Stimulated activated naive CD8-positive, alpha-beta T cell treated with anti-CD3 and anti-CD28 coated beads, Interleukin-15, amount 100 ng/mL, for 72 hours (primary cell): ENCODE measurements at regions not wholly inside any gene's neighbourhood (a gene's known extent, or its start where the extent isn't known, plus 50 kb on each side); places are given as distances from the start of the nearest gene placed in this dataset.

Experiments used
- ATAC-seq: fragments of 150-1000 bp; cut with Tn5 transposase; 2 replicates; pipeline ENCODE4 v1.10.0; 2021; ENCODE audit warnings: mild to moderate bottlenecking, moderate library complexity
- DNase-seq, 2 donors: peaks; one replicate each; pipeline ENCODE4 v3.0.0; 2021 to 2022
- H3K27ac Mint-ChIP-seq, 2 donors: one replicate each; pipeline ENCODE4 v1.8.0; 2022; ENCODE audit warnings: mild to moderate bottlenecking in 2 of 2, mixed read lengths in 2 of 2, moderate library complexity in 2 of 2
- H3K27me3 Mint-ChIP-seq: one replicate; pipeline ENCODE4 v1.8.0; 2022; ENCODE audit warnings: mixed read lengths
- H3K4me1 Mint-ChIP-seq: one replicate; pipeline ENCODE4 v1.8.0; 2022; ENCODE audit warnings: mild to moderate bottlenecking, mixed read lengths
- H3K4me3 Mint-ChIP-seq, 2 donors: one replicate each; pipeline ENCODE4 v1.8.0; 2022; ENCODE audit warnings: mild to moderate bottlenecking in 2 of 2, mixed read lengths in 2 of 2, moderate library complexity in 1 of 2
- H3K9me3 Mint-ChIP-seq, 2 donors: one replicate each; pipeline ENCODE4 v1.8.0; 2022; ENCODE audit warnings: mixed read lengths in 2 of 2

GRCh38 chr2:5751873-5752482, 59.8 kb downstream of the SOX11 start:
- H3K4me1 Mint-ChIP-seq = no peaks in the 10 kb centered on the region
- peaks cover 5 to 16% of the 10 kb centered on the region in 2 donors for H3K9me3 Mint-ChIP-seq
- no peak for DNase-seq
- no peak for ATAC-seq
- H3K27me3 Mint-ChIP-seq = peaks cover 8% of the 10 kb centered on the region
- no peak overlapping the region for H3K27ac Mint-ChIP-seq
- H3K4me3 Mint-ChIP-seq = no peak overlapping the region

- Mint-ChIP-seq H3K4me1 (no peaks in the 10 kb centered on the region), H3K4me3 (no peak overlapping the region), H3K27me3 (peaks cover 8% of the 10 kb centered on the region), H3K9me3 (no peaks in the 10 kb centered on the region), H3K27ac (no peak overlapping the region)
- no peak for ATAC-seq
- no peak for DNase-seq
These were observed 64.1 kb downstream of the SOX11 start for GRCh38 chr2:5756272-5756671.

- H3K9me3 Mint-ChIP-seq = no peaks in the 10 kb centered on the region
- no peak overlapping the region for H3K4me3 Mint-ChIP-seq
- no peaks in the 10 kb centered on the region for H3K4me1 Mint-ChIP-seq
- DNase-seq (no peak), ATAC-seq (no peak)
- H3K27ac Mint-ChIP-seq = peak overlapping the region in 1 of 2 donors; percentile 85
- peaks cover 8% of the 10 kb centered on the region for H3K27me3 Mint-ChIP-seq
These were observed 66.2 kb downstream of the SOX11 start for GRCh38 chr2:5758346-5758745.

DNA sequence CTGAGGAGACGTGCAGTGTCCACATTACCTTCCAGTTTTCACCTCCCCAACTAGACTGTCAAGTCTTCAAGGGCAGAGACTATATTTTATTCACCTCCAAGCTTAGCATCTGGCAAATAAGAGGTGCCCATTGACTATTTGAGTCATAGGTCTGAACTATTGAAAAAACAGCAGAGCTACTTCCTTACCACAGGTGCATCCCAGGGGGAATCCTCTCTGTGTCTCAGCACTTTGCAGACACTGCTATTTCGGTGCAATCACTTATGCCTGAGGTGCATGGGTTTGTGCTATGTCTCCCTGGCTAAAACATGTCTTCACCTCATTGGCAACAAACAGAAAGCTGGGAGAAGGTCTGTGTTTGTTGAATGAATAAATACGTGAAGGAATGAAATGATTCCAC, 67.8 kb downstream of the SOX11 start:
- DNase-seq (no peak), ATAC-seq (no peak)
- Mint-ChIP-seq H3K27me3 (peaks cover 8% of the 10 kb centered on the region), H3K4me1 (no peaks in the 10 kb centered on the region), H3K27ac (no peak overlapping the region), H3K4me3 (no peak overlapping the region), H3K9me3 (peaks cover 0 to 2% of the 10 kb centered on the region in 2 donors)

- Mint-ChIP-seq H3K4me3 (no peak overlapping the region), H3K4me1 (no peaks in the 10 kb centered on the region), H3K27ac (no peak overlapping the region), H3K9me3 (peaks cover 0 to 5% of the 10 kb centered on the region in 2 donors), H3K27me3 (peaks cover 4% of the 10 kb centered on the region)
- ATAC-seq = no peak
- no peak for DNase-seq
These were observed 71.3 kb downstream of the SOX11 start for GRCh38 chr2:5763531-5763930.

- no peak for DNase-seq
- H3K27ac Mint-ChIP-seq = no peak overlapping the region
- H3K27me3 Mint-ChIP-seq = peaks cover 8% of the 10 kb centered on the region
- ATAC-seq = no peak
- no peak overlapping the region for H3K4me3 Mint-ChIP-seq
- H3K9me3 Mint-ChIP-seq = peaks cover 0 to 5% of the 10 kb centered on the region in 2 donors
- no peaks in the 10 kb centered on the region for H3K4me1 Mint-ChIP-seq
These were observed 71.9 kb downstream of the SOX11 start for GRCh38 chr2:5764041-5764440.

- Mint-ChIP-seq H3K27me3 (peaks cover 8% of the 10 kb centered on the region), H3K4me3 (no peak overlapping the region), H3K9me3 (peaks cover 0 to 5% of the 10 kb centered on the region in 2 donors), H3K4me1 (no peaks in the 10 kb centered on the region), H3K27ac (no peak overlapping the region)
- DNase-seq (no peak), ATAC-seq (no peak)
These were observed 73.9 kb downstream of the SOX11 start for GRCh38 chr2:5766056-5766455.

GRCh38 chr2:5766561-5766960, 74.4 kb downstream of the SOX11 start:
- Mint-ChIP-seq H3K27ac (no peak overlapping the region), H3K4me1 (no peaks in the 10 kb centered on the region), H3K9me3 (peaks cover 0 to 5% of the 10 kb centered on the region in 2 donors), H3K4me3 (no peak overlapping the region), H3K27me3 (peaks cover 8% of the 10 kb centered on the region)
- no peak for DNase-seq
- no peak for ATAC-seq

- Mint-ChIP-seq H3K27me3 (no peaks in the 10 kb centered on the region), H3K4me1 (no peaks in the 10 kb centered on the region), H3K9me3 (no peaks in the 10 kb centered on the region), H3K4me3 (no peak overlapping the region), H3K27ac (no peak overlapping the region)
- DNase-seq = no peak
- no peak for ATAC-seq
These were observed 84.9 kb downstream of the SOX11 start for GRCh38 chr2:5777131-5777535.

- ATAC-seq (no peak), DNase-seq (no peak)
- Mint-ChIP-seq H3K4me3 (no peak overlapping the region), H3K9me3 (peaks cover 6 to 8% of the 10 kb centered on the region in 2 donors), H3K27me3 (no peaks in the 10 kb centered on the region), H3K4me1 (no peaks in the 10 kb centered on the region), H3K27ac (no peak overlapping the region)
These were observed 89.5 kb downstream of the SOX11 start for GRCh38 chr2:5781679-5782078.

DNA sequence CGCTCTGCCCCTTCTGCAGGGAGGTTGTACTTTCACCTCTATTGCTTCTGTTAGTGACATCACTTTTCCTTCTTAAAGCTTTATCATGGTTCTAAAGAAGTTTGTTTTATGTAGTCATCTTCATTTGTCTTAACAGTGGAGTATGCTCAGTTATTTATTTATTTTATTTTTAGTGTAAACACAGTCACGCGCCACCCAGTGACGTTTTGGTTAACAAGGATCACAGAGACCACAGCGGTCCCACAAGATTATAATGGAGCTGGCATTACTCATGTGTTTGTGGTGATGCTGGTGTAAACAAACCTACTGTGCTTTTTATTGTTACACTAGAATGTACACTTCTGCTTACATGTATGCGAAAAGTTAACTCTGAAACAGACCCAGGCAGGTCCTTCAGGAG, 89.9 kb downstream of the SOX11 start:
- Mint-ChIP-seq H3K9me3 (peaks cover 8 to 9% of the 10 kb centered on the region in 2 donors), H3K27ac (no peak overlapping the region), H3K4me3 (no peak overlapping the region), H3K27me3 (no peaks in the 10 kb centered on the region), H3K4me1 (no peaks in the 10 kb centered on the region)
- no peak for DNase-seq
- ATAC-seq = no peak

DNA sequence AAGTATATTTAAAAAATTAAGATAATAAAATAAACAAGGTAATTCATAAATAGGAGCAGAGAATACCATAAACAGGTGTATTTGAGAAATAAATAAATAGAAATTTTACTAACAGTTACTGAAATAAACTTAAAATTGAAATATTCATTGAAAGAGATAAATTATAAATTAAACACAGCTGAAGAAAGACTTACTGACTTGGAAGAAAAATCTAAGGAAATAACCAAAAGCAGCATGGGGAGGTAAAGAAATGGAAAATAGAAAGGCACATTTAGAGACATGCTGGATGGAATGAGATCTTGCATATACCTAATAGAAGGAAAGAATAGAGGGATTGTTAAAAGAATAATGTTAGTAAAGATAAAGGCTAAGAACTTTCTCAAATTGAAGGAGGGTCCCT, 96.3 kb downstream of the SOX11 start:
- ATAC-seq = no peak
- no peaks in the 10 kb centered on the region for H3K27me3 Mint-ChIP-seq
- no peak overlapping the region for H3K4me3 Mint-ChIP-seq
- no peak for DNase-seq
- peaks cover 21 to 26% of the 10 kb centered on the region in 2 donors for H3K9me3 Mint-ChIP-seq
- H3K27ac Mint-ChIP-seq = no peak overlapping the region
- no peaks in the 10 kb centered on the region for H3K4me1 Mint-ChIP-seq

DNA sequence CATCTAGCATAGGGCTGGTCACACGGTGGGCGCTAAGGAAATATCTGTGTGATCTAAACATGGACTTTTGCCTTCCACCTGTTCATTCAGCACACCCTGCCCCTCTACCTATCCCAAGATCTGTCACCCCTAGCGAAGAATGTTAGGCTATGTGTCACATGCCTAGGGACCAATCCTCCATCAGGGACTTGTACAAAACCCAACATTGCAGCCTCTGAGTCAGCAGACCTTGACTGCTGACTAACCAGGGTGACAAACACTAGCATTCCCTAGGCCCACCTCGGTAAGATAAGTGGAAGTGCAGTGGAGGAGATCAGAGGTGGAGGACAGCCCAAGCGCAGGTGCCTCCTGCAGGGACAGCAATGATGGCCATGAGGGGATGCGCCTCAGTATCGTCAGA, 99.2 kb downstream of the SOX11 start:
- DNase-seq (no peak), ATAC-seq (no peak)
- no peaks in the 10 kb centered on the region for H3K27me3 Mint-ChIP-seq
- H3K4me3 Mint-ChIP-seq = no peak overlapping the region
- no peaks in the 10 kb centered on the region for H3K4me1 Mint-ChIP-seq
- H3K9me3 Mint-ChIP-seq = peaks cover 18 to 21% of the 10 kb centered on the region in 2 donors
- H3K27ac Mint-ChIP-seq = peak overlapping the region in 1 of 2 donors; percentile 35

DNA sequence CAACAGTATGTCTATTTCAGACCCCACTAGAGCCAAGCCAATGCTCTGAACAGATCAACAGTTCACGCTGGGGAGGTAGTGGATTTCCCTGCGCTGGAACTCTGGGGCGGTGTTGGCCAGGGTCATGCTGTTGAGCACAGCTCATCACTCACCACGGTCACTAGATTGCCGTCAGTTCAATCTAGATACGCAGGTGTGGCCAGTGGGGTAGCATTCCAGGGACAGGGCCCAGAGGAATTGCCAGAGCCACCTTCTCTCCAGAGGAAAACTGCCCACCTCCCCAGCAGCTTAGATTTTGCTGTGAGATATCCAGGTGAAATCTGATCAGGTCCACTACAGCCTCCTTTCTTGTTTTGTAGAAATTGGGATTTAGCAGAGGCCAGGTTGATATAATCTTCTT, 101.8 kb downstream of the SOX11 start:
- DNase-seq = no peak
- Mint-ChIP-seq H3K27ac (no peak overlapping the region), H3K4me1 (no peaks in the 10 kb centered on the region), H3K27me3 (no peaks in the 10 kb centered on the region), H3K4me3 (no peak overlapping the region), H3K9me3 (peaks cover 7 to 10% of the 10 kb centered on the region in 2 donors)
- no peak for ATAC-seq

- Mint-ChIP-seq H3K4me3 (no peak overlapping the region), H3K9me3 (peaks cover 7 to 10% of the 10 kb centered on the region in 2 donors), H3K27me3 (no peaks in the 10 kb centered on the region), H3K27ac (no peak overlapping the region), H3K4me1 (no peaks in the 10 kb centered on the region)
- ATAC-seq (no peak), DNase-seq (no peak)
These were observed 105.9 kb downstream of the SOX11 start for GRCh38 chr2:5798084-5798483.

- Mint-ChIP-seq H3K4me1 (no peaks in the 10 kb centered on the region), H3K27me3 (peaks cover 8% of the 10 kb centered on the region), H3K27ac (no peak overlapping the region), H3K4me3 (no peak overlapping the region), H3K9me3 (peaks cover 11 to 14% of the 10 kb centered on the region in 2 donors)
- ATAC-seq (no peak), DNase-seq (no peak)
These were observed 107.2 kb downstream of the SOX11 start for GRCh38 chr2:5799348-5799747.

GRCh38 chr2:5803547-5803946, 111.4 kb downstream of the SOX11 start:
- Mint-ChIP-seq H3K9me3 (peaks cover 18 to 24% of the 10 kb centered on the region in 2 donors), H3K4me1 (no peaks in the 10 kb centered on the region), H3K4me3 (no peak overlapping the region), H3K27me3 (peaks cover 10% of the 10 kb centered on the region), H3K27ac (no peak overlapping the region)
- ATAC-seq (no peak), DNase-seq (no peak)
